BLaER1 treated with 17β-estradiol and CSF1 and Interleukin-3, amounts not matched to agents 10 nM and 100 nM (cell line): ENCODE measurements at regions not wholly inside any gene's neighbourhood (a gene's known extent, or its start where the extent isn't known, plus 50 kb on each side); places are given as distances from the start of the nearest gene placed in this dataset.

Source experiments
- H3K27ac ChIP-seq, 11 experiments: shearing (Covaris generic); formaldehyde crosslinking; 2 replicates each; pipeline ENCODE4 v1.8.1; 2022
- H3K27me3 ChIP-seq, 11 experiments: shearing (Covaris generic); formaldehyde crosslinking; 2 replicates each; pipeline ENCODE4 v1.8.1; 2022
- H3K36me3 ChIP-seq, 11 experiments: shearing (Covaris generic); formaldehyde crosslinking; 2 replicates each; pipeline ENCODE4 v1.8.1; 2022
- H3K4me1 ChIP-seq, 10 experiments: shearing (Covaris generic); formaldehyde crosslinking; 2 replicates each; pipeline ENCODE4 v1.8.1; 2022
- H3K4me2 ChIP-seq, 11 experiments: shearing (Covaris generic); formaldehyde crosslinking; 2 replicates each; pipeline ENCODE4 v1.8.1; 2022
- H3K4me3 ChIP-seq, 10 experiments: shearing (Covaris generic); formaldehyde crosslinking; 2 replicates each; pipeline ENCODE4 v1.8.1; 2022
- H3K9ac ChIP-seq, 11 experiments: shearing (Covaris generic); formaldehyde crosslinking; 2 replicates each; pipeline ENCODE4 v1.8.1; 2022
- H3K9me3 ChIP-seq, 11 experiments: shearing (Covaris generic); formaldehyde crosslinking; replicated peaks in 1 of 11; 2 replicates each; pipeline ENCODE4 v1.8.1; 2022
- H4K20me1 ChIP-seq, 11 experiments: shearing (Covaris generic); formaldehyde crosslinking; 2 replicates each; pipeline ENCODE4 v1.8.1; 2022
- Cebpa-rat ChIP-seq, 11 experiments: shearing (Covaris generic); IDR thresholded peaks; 2 replicates each; pipeline ENCODE4 v1.8.1; 2022

DNA sequence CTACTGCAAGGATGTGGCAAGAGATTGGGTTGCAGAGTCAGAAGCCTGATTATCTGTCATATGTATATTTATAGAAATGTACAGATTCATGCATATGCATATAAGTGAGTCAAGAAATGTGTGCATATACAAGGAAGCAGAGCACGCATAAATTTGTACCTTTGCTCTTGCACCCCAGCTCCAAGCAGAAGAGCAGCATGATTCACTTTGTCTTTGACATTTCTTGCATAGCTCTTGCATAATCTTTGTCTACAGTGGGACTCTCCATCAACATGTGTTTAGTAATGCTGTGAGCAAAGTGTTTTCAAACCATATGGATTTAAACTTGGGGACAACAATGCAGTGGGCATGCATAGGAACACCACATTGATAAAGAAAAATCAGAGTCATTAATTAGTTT lies 330.7 kb upstream of the DCN start:
- H3K9me3 ChIP-seq: no peaks in the 10 kb centered on the region
- no peaks in the 10 kb centered on the region for H3K27me3 ChIP-seq
- peaks cover 0 to 15% (median 0%) of the 10 kb centered on the region in 10 experiments; a peak in 4 of 20 replicates for H3K4me1 ChIP-seq
- no peak for TF ChIP-seq Cebpa-rat (IDR thresholded peaks at IDR 0.05)
- H3K4me2 ChIP-seq: 0 out of 22 replicates have a peak overlapping the region, but pooled peaks of 1 of the 11 experiments have one; percentile 19
- no peak overlapping the region for H3K9ac ChIP-seq
- H3K4me3 ChIP-seq: no peak overlapping the region
- H4K20me1 ChIP-seq: no peaks in the 10 kb centered on the region
- no peaks in the 10 kb centered on the region for H3K36me3 ChIP-seq
- no peak overlapping the region for H3K27ac ChIP-seq

DNA sequence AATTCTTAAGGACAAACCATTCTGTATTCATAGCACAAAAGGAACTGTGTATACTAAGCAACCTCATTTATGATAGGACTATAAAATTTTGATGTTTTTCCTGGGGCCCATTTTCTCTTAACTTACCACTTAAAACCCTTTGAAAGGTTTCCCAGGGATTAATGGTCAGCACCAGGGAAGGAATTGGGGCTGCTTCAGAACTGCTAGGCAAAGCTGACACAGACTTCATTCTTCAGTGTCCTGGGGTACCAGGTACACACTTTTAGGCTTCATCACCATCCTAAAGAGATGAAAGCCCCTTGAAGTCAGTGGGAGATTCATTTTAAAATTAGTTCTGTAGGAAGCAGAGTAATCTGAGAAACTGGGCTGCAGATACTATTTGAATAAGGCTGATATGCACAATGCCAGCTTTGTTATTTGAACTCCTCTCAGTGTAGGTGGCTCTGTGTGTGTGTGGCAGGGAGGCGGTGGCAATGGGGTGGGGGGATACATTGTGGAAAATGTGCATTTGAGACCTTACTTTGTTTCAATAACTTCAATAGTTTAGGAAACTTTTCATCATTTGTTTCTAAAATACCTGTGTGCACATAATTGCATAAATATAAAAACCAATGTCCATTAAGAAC lies 329.3 kb upstream of the DCN start:
- H3K9me3 ChIP-seq: no peaks in the 10 kb centered on the region
- H3K9ac ChIP-seq: no peak overlapping the region
- no peaks in the 10 kb centered on the region for H3K27me3 ChIP-seq
- H3K27ac ChIP-seq: no peak overlapping the region
- TF ChIP-seq Cebpa-rat (IDR thresholded peaks at IDR 0.05): no peak
- no peaks in the 10 kb centered on the region for H4K20me1 ChIP-seq
- peaks cover 0 to 29% (median 0%) of the 10 kb centered on the region in 10 experiments; a peak in 4 of 20 replicates for H3K4me1 ChIP-seq
- H3K36me3 ChIP-seq: no peaks in the 10 kb centered on the region
- H3K4me3 ChIP-seq: no peak overlapping the region
- H3K4me2 ChIP-seq: no peak overlapping the region

DNA sequence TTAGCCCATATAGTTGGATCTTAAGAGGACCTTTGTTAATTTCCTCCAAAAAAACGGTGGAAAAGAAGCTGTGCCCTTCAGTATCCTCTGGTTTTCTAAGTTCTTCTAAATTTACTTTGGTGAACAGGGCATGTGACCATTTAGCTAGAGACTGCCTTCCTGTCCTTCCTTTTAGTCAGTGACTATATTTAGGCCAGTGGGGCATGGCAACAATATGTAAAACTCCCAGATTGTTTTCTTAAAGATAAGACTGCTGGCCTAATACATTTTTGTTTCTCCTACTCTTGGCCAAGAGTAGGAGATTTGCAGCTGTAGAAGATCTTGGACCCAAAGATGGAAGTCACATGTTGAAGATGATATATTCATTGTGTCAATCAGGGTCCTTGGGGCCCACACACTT lies 325.1 kb upstream of the DCN start:
- 0 out of 22 replicates have a peak, but pooled peaks cover 0 to under 1% (median 0%) of the 10 kb centered on the region in 11 experiments for H3K9me3 ChIP-seq
- H3K4me1 ChIP-seq: peaks cover 0 to 26% (median 0%) of the 10 kb centered on the region in 10 experiments; a peak in 4 of 20 replicates
- peak overlapping the region in 3 of 11 experiments; percentile 19 to 53 (median 27); a peak in 5 of 22 replicates for H3K27ac ChIP-seq
- H3K4me2 ChIP-seq: peak overlapping the region in 4 of 11 experiments; percentile 30 to 62 (median 32); a peak in 6 of 22 replicates
- no peak for TF ChIP-seq Cebpa-rat (IDR thresholded peaks at IDR 0.05)
- no peak overlapping the region for H3K4me3 ChIP-seq
- H3K9ac ChIP-seq: no peak overlapping the region
- H3K36me3 ChIP-seq: no peaks in the 10 kb centered on the region
- no peaks in the 10 kb centered on the region for H4K20me1 ChIP-seq
- H3K27me3 ChIP-seq: no peaks in the 10 kb centered on the region

DNA sequence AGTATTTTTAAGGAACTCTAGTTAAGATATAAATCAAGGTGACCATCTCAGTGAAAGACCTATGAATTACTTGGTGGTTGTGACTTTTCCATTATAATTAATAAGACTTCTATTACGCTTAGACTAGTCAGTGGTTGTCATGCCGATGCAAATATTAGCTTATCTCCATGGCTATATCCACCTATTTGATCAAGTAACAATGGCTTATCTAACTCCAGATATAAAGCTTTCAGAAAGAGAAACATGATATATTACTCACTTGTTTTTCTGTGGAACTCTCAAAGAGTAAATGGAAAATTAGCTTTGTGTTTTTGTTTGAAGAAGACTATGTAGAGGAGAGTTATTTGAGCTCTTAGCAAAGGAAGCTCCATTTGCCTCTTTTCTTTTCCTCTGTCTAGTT lies 323.8 kb upstream of the DCN start:
- Histone ChIP-seq H4K20me1 (no peaks in the 10 kb centered on the region), H3K4me1 (peaks cover 0 to 26% (median 0%) of the 10 kb centered on the region in 10 experiments; a peak in 4 of 20 replicates), H3K9me3 (0 out of 22 replicates have a peak, but pooled peaks cover 0 to 7% (median 0%) of the 10 kb centered on the region in 11 experiments), H3K36me3 (no peaks in the 10 kb centered on the region), H3K4me2 (peak overlapping the region in 1 of 11 experiments; percentile 62; a peak in 1 of 22 replicates), H3K4me3 (no peak overlapping the region), H3K27me3 (no peaks in the 10 kb centered on the region), H3K27ac (no peak overlapping the region), H3K9ac (no peak overlapping the region)
- TF ChIP-seq Cebpa-rat (IDR thresholded peaks at IDR 0.05): no peak

DNA sequence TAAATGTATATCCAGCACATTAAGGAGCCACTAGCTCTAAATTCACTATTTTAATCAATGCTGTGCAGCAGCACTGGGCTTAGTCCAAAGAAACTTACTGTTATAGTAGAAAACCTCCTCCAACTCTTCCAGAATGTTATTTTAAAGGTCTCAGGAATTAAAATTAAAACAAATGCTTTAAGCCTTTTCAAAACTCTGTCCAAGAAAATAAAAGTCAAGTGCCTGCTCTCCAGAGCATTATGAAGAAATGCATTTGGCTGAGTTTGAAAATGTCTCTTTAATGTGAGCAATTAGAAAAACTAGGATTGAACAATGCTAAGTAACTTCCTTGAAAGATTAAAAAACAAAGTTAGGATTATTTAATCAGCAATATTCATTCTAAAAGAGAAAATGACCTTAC lies 322.4 kb upstream of the DCN start:
- H3K4me1 ChIP-seq: peaks cover 0 to 26% (median 0%) of the 10 kb centered on the region in 10 experiments; a peak in 4 of 20 replicates
- H3K27me3 ChIP-seq: no peaks in the 10 kb centered on the region
- H3K4me2 ChIP-seq: no peak overlapping the region
- H3K36me3 ChIP-seq: no peaks in the 10 kb centered on the region
- no peak for TF ChIP-seq Cebpa-rat (IDR thresholded peaks at IDR 0.05)
- H3K4me3 ChIP-seq: no peak overlapping the region
- no peak overlapping the region for H3K9ac ChIP-seq
- H3K9me3 ChIP-seq: 0 out of 22 replicates have a peak, but pooled peaks cover 0 to 7% (median 0%) of the 10 kb centered on the region in 11 experiments
- H3K27ac ChIP-seq: no peak overlapping the region
- H4K20me1 ChIP-seq: no peaks in the 10 kb centered on the region

DNA sequence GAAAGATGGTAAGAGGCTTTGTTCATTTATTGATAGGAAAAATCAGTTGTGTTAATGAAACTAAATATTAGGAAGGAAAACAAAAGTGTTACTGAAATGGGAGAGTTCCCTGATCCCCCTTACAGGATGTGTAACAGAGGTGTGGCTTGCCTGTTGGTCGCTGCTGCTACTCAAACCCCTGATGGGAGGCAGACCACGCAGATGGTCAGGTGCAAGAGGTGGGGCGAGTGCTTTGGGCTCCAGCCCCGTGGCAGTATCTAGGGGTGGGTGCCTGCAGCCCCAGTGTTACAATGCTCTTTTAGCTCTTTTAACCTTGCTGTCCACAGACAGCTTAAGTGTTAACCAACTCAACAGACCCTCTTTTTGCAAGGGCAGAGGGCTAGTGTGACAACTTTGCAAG lies 319.6 kb upstream of the DCN start:
- Histone ChIP-seq H4K20me1 (no peaks in the 10 kb centered on the region), H3K27me3 (no peaks in the 10 kb centered on the region), H3K4me3 (no peak overlapping the region), H3K9ac (no peak overlapping the region), H3K27ac (no peak overlapping the region), H3K36me3 (no peaks in the 10 kb centered on the region), H3K4me1 (peaks cover 0 to 9% (median 0%) of the 10 kb centered on the region in 10 experiments; a peak in 3 of 20 replicates), H3K9me3 (0 out of 22 replicates have a peak, but pooled peaks cover 0 to 7% (median 0%) of the 10 kb centered on the region in 11 experiments), H3K4me2 (no peak overlapping the region)
- TF ChIP-seq Cebpa-rat (IDR thresholded peaks at IDR 0.05): no peak

DNA sequence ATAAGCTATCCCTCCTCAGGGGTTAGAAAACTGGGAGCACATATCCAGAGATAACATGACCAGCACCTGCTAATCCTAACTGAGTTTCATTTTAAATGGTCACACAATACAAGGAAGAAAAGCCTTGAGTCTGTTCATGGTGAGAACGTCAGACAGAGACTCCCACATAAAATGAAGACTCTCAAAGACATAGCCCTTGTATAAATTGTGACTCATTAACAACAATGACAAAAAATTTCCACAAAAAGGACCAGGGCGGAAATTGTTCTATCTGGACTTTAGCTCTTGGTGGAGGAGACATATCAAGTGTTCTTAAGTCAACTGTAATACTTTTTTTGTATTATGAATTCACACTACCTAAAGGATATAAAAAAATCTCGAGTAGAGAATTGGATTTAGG lies 313.7 kb upstream of the DCN start:
- Histone ChIP-seq H3K27ac (no peak overlapping the region), H3K4me3 (no peak overlapping the region), H4K20me1 (no peaks in the 10 kb centered on the region), H3K9me3 (no peaks in the 10 kb centered on the region), H3K4me1 (no peaks in the 10 kb centered on the region), H3K9ac (no peak overlapping the region), H3K27me3 (no peaks in the 10 kb centered on the region), H3K4me2 (no peak overlapping the region), H3K36me3 (no peaks in the 10 kb centered on the region)
- TF ChIP-seq Cebpa-rat (IDR thresholded peaks at IDR 0.05): no peak

DNA sequence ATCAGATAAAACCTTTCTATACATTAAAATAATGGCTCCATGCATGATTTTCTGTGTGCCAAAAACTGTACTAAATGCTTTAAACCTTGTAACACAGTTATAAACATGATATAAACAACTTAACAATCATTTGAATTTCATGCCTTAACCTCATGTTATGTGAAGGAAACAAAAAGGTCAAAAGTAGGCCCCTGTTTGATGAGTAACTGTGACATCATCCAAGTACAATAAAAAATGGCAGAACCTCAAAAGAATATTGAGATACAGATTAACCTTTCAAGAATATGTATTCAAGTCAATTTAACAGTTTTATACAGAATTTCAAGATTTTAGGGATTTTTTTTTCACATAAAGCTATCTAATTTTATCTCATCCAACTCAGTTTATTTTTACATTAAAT lies 310.7 kb upstream of the DCN start:
- Histone ChIP-seq H4K20me1 (no peaks in the 10 kb centered on the region), H3K4me2 (no peak overlapping the region), H3K27ac (no peak overlapping the region), H3K9me3 (no peaks in the 10 kb centered on the region; a peak in 1 of 22 replicates), H3K27me3 (no peaks in the 10 kb centered on the region), H3K36me3 (no peaks in the 10 kb centered on the region), H3K9ac (no peak overlapping the region), H3K4me1 (no peaks in the 10 kb centered on the region), H3K4me3 (no peak overlapping the region)
- no peak for TF ChIP-seq Cebpa-rat (IDR thresholded peaks at IDR 0.05)

DNA sequence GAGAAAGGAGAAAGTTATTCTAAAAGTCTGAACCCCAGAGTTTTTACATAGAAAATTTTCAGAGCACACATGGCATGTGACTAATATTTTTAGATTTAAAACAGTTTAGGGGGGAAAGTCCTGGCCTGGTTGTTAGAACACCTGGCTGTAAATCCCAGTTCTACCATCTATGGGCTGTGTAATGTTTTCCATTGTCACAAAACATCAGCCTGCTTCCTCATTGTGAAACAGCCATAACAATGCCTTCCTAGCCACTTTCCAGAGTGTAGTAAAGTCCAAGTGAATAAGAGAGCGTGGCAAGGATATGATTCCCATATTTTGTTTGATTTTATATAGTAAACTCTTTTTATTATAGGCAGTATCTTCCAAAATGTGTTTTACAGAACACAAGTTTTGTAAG lies 310.0 kb upstream of the DCN start:
- H3K9me3 ChIP-seq: no peaks in the 10 kb centered on the region; a peak in 1 of 22 replicates
- no peak for TF ChIP-seq Cebpa-rat (IDR thresholded peaks at IDR 0.05)
- no peaks in the 10 kb centered on the region for H3K36me3 ChIP-seq
- no peaks in the 10 kb centered on the region for H3K4me1 ChIP-seq
- H3K4me3 ChIP-seq: no peak overlapping the region
- no peaks in the 10 kb centered on the region for H3K27me3 ChIP-seq
- no peak overlapping the region for H3K27ac ChIP-seq
- H3K9ac ChIP-seq: no peak overlapping the region
- H3K4me2 ChIP-seq: no peak overlapping the region
- H4K20me1 ChIP-seq: no peaks in the 10 kb centered on the region
